GM06990 (cell line): ENCODE measurements at regions not wholly inside any gene's neighbourhood (a gene's known extent, or its start where the extent isn't known, plus 50 kb on each side); places are given as distances from the start of the nearest gene placed in this dataset.

Source experiments
- DNase-seq: peaks from one replicate; pipeline ENCODE4 v3.0.0-alpha.2; 2011; ENCODE audit not compliant: insufficient read length; ENCODE audit errors: extremely low read depth
- H3K27me3 ChIP-seq: replicated peaks from 2 replicates; pipeline ENCODE4 v1.6.0; 2011; ENCODE audit warnings: low read length; ENCODE audit not compliant: control insufficient read depth, insufficient read depth
- H3K36me3 ChIP-seq: 2 replicates; pipeline ENCODE4 v1.5.1; 2011; ENCODE audit warnings: low read length; ENCODE audit not compliant: control insufficient read depth, insufficient read depth
- H3K4me3 ChIP-seq: replicated peaks from 2 replicates; pipeline ENCODE4 v1.5.1; 2011; ENCODE audit warnings: low read depth, mild to moderate bottlenecking, control low read depth, low read length
- CTCF ChIP-seq: IDR thresholded peaks from 2 replicates; pipeline ENCODE4 v1.5.1; 2011; ENCODE audit warnings: low read length, control low read depth, mild to moderate bottlenecking, inconsistent platforms; ENCODE audit not compliant: insufficient read depth, poor library complexity, severe bottlenecking

GRCh38 chr6:137777687-137778075 lies 89.4 kb upstream of the TNFAIP3 start:
- no peaks in the 10 kb centered on the region for H3K27me3 ChIP-seq
- no peak for TF ChIP-seq CTCF
- H3K36me3 ChIP-seq: no peaks in the 10 kb centered on the region
- no peak for DNase-seq
- H3K4me3 ChIP-seq: no peak overlapping the region

GRCh38 chr6:137779982-137780381 lies 87.1 kb upstream of the TNFAIP3 start:
- Histone ChIP-seq H3K36me3 (no peaks in the 10 kb centered on the region), H3K4me3 (no peak overlapping the region), H3K27me3 (no peaks in the 10 kb centered on the region)
- DNase-seq: no peak
- no peak for TF ChIP-seq CTCF

GRCh38 chr6:137780447-137781034 lies 86.5 kb upstream of the TNFAIP3 start:
- no peak for TF ChIP-seq CTCF
- Histone ChIP-seq H3K27me3 (no peaks in the 10 kb centered on the region), H3K36me3 (no peaks in the 10 kb centered on the region), H3K4me3 (no peak overlapping the region)
- DNase-seq: no peak

- Histone ChIP-seq H3K4me3 (no peak overlapping the region), H3K27me3 (no peaks in the 10 kb centered on the region), H3K36me3 (no peaks in the 10 kb centered on the region)
- DNase-seq: no peak
- TF ChIP-seq CTCF: no peak
Measured at GRCh38 chr6:137781639-137782038, 85.4 kb upstream of the TNFAIP3 start.

- no peak for TF ChIP-seq CTCF
Measured at GRCh38 chr6:137782166-137783039, 84.7 kb upstream of the TNFAIP3 start.

More at GRCh38 chr6:137782166-137783039, 84.7 kb upstream of the TNFAIP3 start:
- DNase-seq: no peak
- Histone ChIP-seq H3K36me3 (no peaks in the 10 kb centered on the region), H3K27me3 (no peaks in the 10 kb centered on the region), H3K4me3 (no peak overlapping the region)
